ENCODE measurements at regions not wholly inside any gene's neighbourhood (a gene's known extent, or its start where the extent isn't known, plus 50 kb on each side); places are given as distances from the start of the nearest gene placed in this dataset.

GRCh38 chr2:125553768-125554167 is 1102.2 kb upstream of the GYPC start:
- 93 to 98% methylated on average over 1 of the region's 1 CpG for WGBS, 2 donors
- intact Hi-C loops (cut with DNase I; ENCODE audit: low total_unique reads): no loop called here
- no peak overlapping the region for H3K4me3 ChIP-seq (ENCODE audit: low read depth, poor library complexity, severe bottlenecking)
- TF ChIP-seq CTCF (IDR thresholded peaks at IDR 0.05): no peak
- TF ChIP-seq POLR2A (IDR thresholded peaks at IDR 0.05): no peak
- no peak for DNase-seq (ENCODE audit: low spot score in 2 of 2)

- 52 to 55% methylated on average over 2 of the region's 2 CpGs for WGBS, 2 donors
- intact Hi-C loops (cut with DNase I; ENCODE audit: low total_unique reads): no loop called here
- no peak for DNase-seq (ENCODE audit: low spot score in 2 of 2)
- TF ChIP-seq CTCF (IDR thresholded peaks at IDR 0.05) (no peak), POLR2A (IDR thresholded peaks at IDR 0.05) (no peak)
- no peak overlapping the region for H3K4me3 ChIP-seq (ENCODE audit: low read depth, poor library complexity, severe bottlenecking)
Observed at GRCh38 chr2:125554956-125555355, 1101.0 kb upstream of the GYPC start.

- no peak for DNase-seq (ENCODE audit: low spot score in 2 of 2)
- TF ChIP-seq POLR2A (IDR thresholded peaks at IDR 0.05): no peak
- TF ChIP-seq CTCF (IDR thresholded peaks at IDR 0.05): no peak
- H3K4me3 ChIP-seq (ENCODE audit: low read depth, poor library complexity, severe bottlenecking): no peak overlapping the region
- 61 to 65% methylated on average over 3 of the region's 3 CpGs for WGBS, 2 donors
- intact Hi-C loops (cut with DNase I; ENCODE audit: low total_unique reads): no loop called here
Observed at GRCh38 chr2:125559186-125559585, 1096.8 kb upstream of the GYPC start.

- TF ChIP-seq CTCF (IDR thresholded peaks at IDR 0.05) (no peak), POLR2A (IDR thresholded peaks at IDR 0.05) (no peak)
- DNase-seq (ENCODE audit: low spot score in 2 of 2): no peak
- no peak overlapping the region for H3K4me3 ChIP-seq (ENCODE audit: low read depth, poor library complexity, severe bottlenecking)
- 41 to 70% methylated on average over 1 of the region's 1 CpG for whole genome bisulfite sequencing, 2 donors
- intact Hi-C loops (cut with DNase I; ENCODE audit: low total_unique reads): no loop called here
Observed at GRCh38 chr2:125560855-125561254, 1095.1 kb upstream of the GYPC start.

- H3K4me3 ChIP-seq (ENCODE audit: low read depth, poor library complexity, severe bottlenecking): no peak overlapping the region
- no peak for TF ChIP-seq CTCF (IDR thresholded peaks at IDR 0.05)
- TF ChIP-seq POLR2A (IDR thresholded peaks at IDR 0.05): no peak
- intact Hi-C loops (cut with DNase I; ENCODE audit: low total_unique reads): no loop called here
- no peak for DNase-seq (ENCODE audit: low spot score in 2 of 2)
- 58 to 70% methylated on average over 3 of the region's 3 CpGs for WGBS, 2 donors
Observed at GRCh38 chr2:125561302-125561701, 1094.7 kb upstream of the GYPC start.

GRCh38 chr2:125562924-125563323 is 1093.0 kb upstream of the GYPC start:
- intact Hi-C loops (cut with DNase I; ENCODE audit: low total_unique reads): no loop called here

More at GRCh38 chr2:125562924-125563323, 1093.0 kb upstream of the GYPC start:
- no peak for DNase-seq (ENCODE audit: low spot score in 2 of 2)
- no peak for TF ChIP-seq CTCF (IDR thresholded peaks at IDR 0.05)
- TF ChIP-seq POLR2A (IDR thresholded peaks at IDR 0.05): no peak
- H3K4me3 ChIP-seq (ENCODE audit: low read depth, poor library complexity, severe bottlenecking): no peak overlapping the region

Data from lower leg skin (tissue), 4 donors.